GM12878 (cell line): ENCODE measurements at regions not wholly inside any gene's neighbourhood (a gene's known extent, or its start where the extent isn't known, plus 50 kb on each side); places are given as distances from the start of the nearest gene placed in this dataset.

Experiments used
- ATAC-seq: fragments of 200-7000 bp; cut with Tn5 transposase; 3 replicates; pipeline ENCODE4 v1.9.1; 2020; ENCODE audit warnings: mild to moderate bottlenecking, moderate library complexity
- BruUV-seq: library from RNA; stranded (reverse); fragments of 400-500 nt; replicated peaks from 2 replicates; lab custom pipeline; 2021; lab: Mats Ljungman, UMichigan
- CTCF ChIA-PET: fragments of 300-600 bp; sonication (Branson Sonifier 250); formaldehyde crosslinking; extraction: SDS; loops from one replicate; lab custom pipeline; 2021; ENCODE audit warnings: inconsistent platforms; lab: Yijun Ruan, JAX
- POLR2A ChIA-PET: fragments of 350-600 bp; formaldehyde crosslinking; extraction: SDS; loops from one replicate; lab custom pipeline; 2021; ENCODE audit warnings: inconsistent platforms; lab: Charles Lee
- RAD21 ChIA-PET: fragments of 300-600 bp; sonication (Branson Sonifier 250); formaldehyde crosslinking; loops from one replicate; lab custom pipeline; 2023; ENCODE audit warnings: antibody characterized with exemption; ENCODE audit not compliant: unreplicated experiment; lab: Charles Lee
- SMC1A ChIA-PET: fragments of 300-600 bp; sonication (Branson Sonifier 250); formaldehyde crosslinking; loops from one replicate; lab custom pipeline; 2023; ENCODE audit not compliant: unreplicated experiment, uncharacterized antibody; lab: Charles Lee
- DNase-seq: peaks from one replicate; pipeline ENCODE4 v3.0.0-alpha.2; 2011; ENCODE audit warnings: low read depth, low spot score
- FAIRE-seq: peaks from 3 replicates; lab custom pipeline; 2011; peaks lifted over from hg19 to GRCh38; lab: Jason Lieb, UNC
- H2AFZ ChIP-seq: 2 replicates; pipeline ENCODE4 v1.6.0; 2011; ENCODE audit warnings: low read depth, low read length, control low read depth; ENCODE audit not compliant: control insufficient read depth
- H3K27ac ChIP-seq: 2 replicates; pipeline ENCODE4 v1.5.1; 2011; ENCODE audit warnings: control low read depth; ENCODE audit not compliant: control insufficient read depth, insufficient read depth
- H3K27me3 ChIP-seq, 2 experiments: replicated peaks in 1 of 2; 2 replicates each; pipeline versions ENCODE4 v1.6.0 to v1.6.1; 2011; ENCODE audit warnings: low read length in 1 of 2; ENCODE audit not compliant: control insufficient read depth in 2 of 2, insufficient read depth in 2 of 2
- H3K36me3 ChIP-seq, 2 experiments: 2 replicates each; pipeline ENCODE4 v1.5.1; 2011; ENCODE audit warnings: low read length in 1 of 2; ENCODE audit not compliant: control insufficient read depth in 2 of 2, insufficient read depth in 2 of 2
- H3K4me1 ChIP-seq: 2 replicates; pipeline ENCODE4 v1.6.1; 2011; ENCODE audit warnings: mild to moderate bottlenecking, low read length, moderate library complexity, mixed read lengths; ENCODE audit not compliant: control insufficient read depth, insufficient read depth
- H3K4me2 ChIP-seq: 2 replicates; pipeline ENCODE4 v1.6.0; 2011; ENCODE audit warnings: control low read depth; ENCODE audit not compliant: control insufficient read depth, insufficient read depth
- H3K4me3 ChIP-seq: fragments of 200-600 bp; sonication (generic); 2 replicates; pipeline ENCODE4 v1.5.1; 2016
- H3K79me2 ChIP-seq: 2 replicates; pipeline ENCODE4 v1.6.0; 2011; ENCODE audit warnings: low read length; ENCODE audit not compliant: control insufficient read depth, insufficient read depth
- H3K9ac ChIP-seq: 2 replicates; pipeline ENCODE4 v1.8.0; 2011; ENCODE audit warnings: low read length, control low read depth, mixed read lengths; ENCODE audit not compliant: control insufficient read depth, insufficient read depth
- H3K9me3 ChIP-seq: replicated peaks from 3 replicates; pipeline ENCODE4 v1.5.1; 2011; ENCODE audit warnings: mild to moderate bottlenecking, low read length; ENCODE audit not compliant: control insufficient read depth, insufficient read depth
- H4K20me1 ChIP-seq: 2 replicates; pipeline ENCODE4 v1.6.0; 2011; ENCODE audit not compliant: control insufficient read depth, insufficient read depth
- BHLHE40 ChIP-seq, 2 experiments: fragments of 450-650 bp in 1 of 2; IDR thresholded peaks; 2 replicates each; pipeline ENCODE4 v1.6.1; 2011 to 2017; ENCODE audit warnings: low read depth in 2 of 2, borderline replicate concordance in 1 of 2, improper control_type of control experiment in 1 of 2, low read length in 1 of 2, mild to moderate bottlenecking in 1 of 2
- CEBPB ChIP-seq, 2 experiments: fragments of 150-350 bp in 1 of 2; IDR thresholded peaks; 2 replicates each; pipeline ENCODE4 v1.6.1; 2012 to 2014; ENCODE audit warnings: low read depth in 2 of 2, low read length in 2 of 2, borderline replicate concordance in 1 of 2, inconsistent platforms in 1 of 2
- EP300 ChIP-seq, 2 experiments: fragments of 150-350 bp in 1 of 2; IDR thresholded peaks; 2 replicates each; pipeline ENCODE4 v1.6.1; 2011 to 2012; ENCODE audit warnings: low read depth in 2 of 2, low read length in 2 of 2, borderline replicate concordance in 1 of 2, improper control_type of control experiment in 1 of 2, inconsistent platforms in 1 of 2; ENCODE audit not compliant: control insufficient read depth in 1 of 2
- ESRRA ChIP-seq: IDR thresholded peaks from 2 replicates; pipeline ENCODE4 v1.6.1; 2012; ENCODE audit warnings: mild to moderate bottlenecking, low read length, improper control_type of control experiment
- FOS ChIP-seq: IDR thresholded peaks from 3 replicates; pipeline ENCODE4 v1.6.1; 2011; ENCODE audit warnings: borderline replicate concordance; ENCODE audit not compliant: insufficient read length; ENCODE audit errors: extremely low read depth
- GATAD2B ChIP-seq: fragments of 450-650 bp; conservative IDR thresholded peaks from 2 replicates; pipeline ENCODE4 v1.6.1; 2017; ENCODE audit warnings: low read depth, mild to moderate bottlenecking, moderate library complexity
- HDAC6 ChIP-seq: fragments of 200-600 bp; sonication (generic); IDR thresholded peaks from one replicate; pipeline ENCODE4 v1.8.0; 2017; ENCODE audit warnings: antibody characterized with exemption; ENCODE audit not compliant: unreplicated experiment
- KAT2A ChIP-seq: conservative IDR thresholded peaks from 2 replicates; pipeline ENCODE4 v1.6.1; 2011; ENCODE audit warnings: low read depth, low read length; ENCODE audit not compliant: control insufficient read depth
- MEF2A ChIP-seq: IDR thresholded peaks from 2 replicates; pipeline ENCODE4 v1.6.1; 2011; ENCODE audit warnings: low read depth, mild to moderate bottlenecking, low read length, moderate library complexity; ENCODE audit not compliant: insufficient read depth
- MTA3 ChIP-seq: IDR thresholded peaks from 2 replicates; pipeline ENCODE4 v1.6.1; 2012; ENCODE audit warnings: low read length, inconsistent platforms, borderline replicate concordance
- NBN ChIP-seq: fragments of 450-650 bp; IDR thresholded peaks from 2 replicates; pipeline ENCODE4 v1.6.1; 2016
- PML ChIP-seq: IDR thresholded peaks from 2 replicates; pipeline ENCODE4 v1.6.1; 2012; ENCODE audit warnings: low read length, inconsistent platforms
- RAD21 ChIP-seq: IDR thresholded peaks from 2 replicates; pipeline ENCODE4 v1.6.1; 2011; ENCODE audit warnings: mild to moderate bottlenecking, low read depth, low read length, moderate library complexity; ENCODE audit not compliant: insufficient read depth
- RUNX3 ChIP-seq: IDR thresholded peaks from 2 replicates; pipeline ENCODE4 v1.6.1; 2012; ENCODE audit warnings: low read length, inconsistent platforms
- YBX1 ChIP-seq: fragments of 450-650 bp; IDR thresholded peaks from 2 replicates; pipeline ENCODE4 v1.6.1; 2016; ENCODE audit warnings: antibody characterized with exemption
- ZNF217 ChIP-seq: fragments of 450-650 bp; IDR thresholded peaks from 2 replicates; pipeline ENCODE4 v1.6.1; 2017; ENCODE audit warnings: antibody characterized with exemption, mild to moderate bottlenecking
- ZNF384 ChIP-seq: IDR thresholded peaks from 2 replicates; pipeline ENCODE4 v1.6.1; 2012; ENCODE audit warnings: low read depth, mild to moderate bottlenecking, low read length, improper control_type of control experiment, borderline replicate concordance
- WGBS: methylation state at CpG from one replicate; pipeline ENCODE4 v1.1.6; 2016; ENCODE audit warnings: low lambda C conversion rate; ENCODE audit not compliant: insufficient replicate concordance, insufficient coverage; ENCODE audit errors: missing lambda C conversion rate; 5-methylcytosine and 5-hydroxymethylcytosine counted together
- in situ Hi-C: fragments of 300-500 bp; cut with MboI; formaldehyde crosslinking; loops from 9 replicates; pipeline ENCODE4 v1.14.3; 2018; ENCODE audit warnings: mixed read lengths
- intact Hi-C: fragments of 100-400 bp; cut with micrococcal nuclease; formaldehyde crosslinking; loops from one replicate; pipeline ENCODE4 v1.14.2; 2022; ENCODE audit not compliant: unreplicated experiment
- TF ChIP-seq, protein P1 (sequence below): fragments of 450-650 bp; IDR thresholded peaks from 2 replicates; pipeline ENCODE4 v1.6.1; 2017; ENCODE audit warnings: low read depth, mild to moderate bottlenecking, moderate library complexity
- TF ChIP-seq, protein P2 (sequence below): fragments of 450-650 bp; IDR thresholded peaks from 2 replicates; pipeline ENCODE4 v1.6.1; 2017; ENCODE audit warnings: mild to moderate bottlenecking, low read depth, inconsistent platforms; ENCODE audit not compliant: poor library complexity, severe bottlenecking
- TF ChIP-seq, protein P3 (sequence below): IDR thresholded peaks from 2 replicates; pipeline ENCODE4 v1.6.1; 2012; ENCODE audit warnings: low read depth, low read length, improper control_type of control experiment

DNA sequence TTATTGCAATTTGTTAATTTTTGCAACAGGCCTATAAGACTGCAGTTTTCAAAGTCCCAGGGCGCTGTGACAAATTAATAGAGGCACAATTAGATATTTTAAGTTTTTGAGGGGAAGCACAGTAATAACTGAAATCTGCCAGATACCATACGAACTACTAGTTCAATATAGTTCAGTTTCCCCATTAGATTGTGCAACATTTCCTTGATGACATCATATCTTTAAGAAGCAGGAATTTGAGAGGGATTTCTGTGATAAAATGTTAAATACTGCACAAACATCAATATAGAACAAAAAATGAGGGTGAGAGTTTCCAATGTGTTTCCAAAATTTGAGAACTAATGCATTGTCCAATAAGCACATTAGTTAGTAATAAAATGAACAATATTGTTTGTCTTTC is 56.7 kb upstream of the GRIN3A start:
- ChIA-PET POLR2A (no interaction called here), RAD21 (no interaction called here), SMC1A (no interaction called here), CTCF (no interaction called here)
- WGBS, result 0% methylated on average over 2 of the region's 2 CpGs
- no peak overlapping the region for H3K4me2 ChIP-seq
- in situ Hi-C loops, result no loop called here
- H3K36me3 ChIP-seq, result no peaks in the 10 kb centered on the region
- H3K4me3 ChIP-seq, result no peak overlapping the region
- TF ChIP-seq, protein P1, sequence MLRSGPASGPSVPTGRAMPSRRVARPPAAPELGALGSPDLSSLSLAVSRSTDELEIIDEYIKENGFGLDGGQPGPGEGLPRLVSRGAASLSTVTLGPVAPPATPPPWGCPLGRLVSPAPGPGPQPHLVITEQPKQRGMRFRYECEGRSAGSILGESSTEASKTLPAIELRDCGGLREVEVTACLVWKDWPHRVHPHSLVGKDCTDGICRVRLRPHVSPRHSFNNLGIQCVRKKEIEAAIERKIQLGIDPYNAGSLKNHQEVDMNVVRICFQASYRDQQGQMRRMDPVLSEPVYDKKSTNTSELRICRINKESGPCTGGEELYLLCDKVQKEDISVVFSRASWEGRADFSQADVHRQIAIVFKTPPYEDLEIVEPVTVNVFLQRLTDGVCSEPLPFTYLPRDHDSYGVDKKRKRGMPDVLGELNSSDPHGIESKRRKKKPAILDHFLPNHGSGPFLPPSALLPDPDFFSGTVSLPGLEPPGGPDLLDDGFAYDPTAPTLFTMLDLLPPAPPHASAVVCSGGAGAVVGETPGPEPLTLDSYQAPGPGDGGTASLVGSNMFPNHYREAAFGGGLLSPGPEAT, result no peak
- TF ChIP-seq MEF2A (no peak), ESRRA (no peak), CEBPB (IDR thresholded peaks at IDR 0.05; ENCODE audit: borderline replicate concordance in 1 of 2, low read depth in 2 of 2, low read length in 2 of 2) (no peak), ZNF384 (no peak), NBN (no peak), GATAD2B (no peak), EP300 (IDR thresholded peaks at IDR 0.05; ENCODE audit: borderline replicate concordance in 1 of 2, control insufficient read depth in 1 of 2, low read depth in 2 of 2, low read length in 2 of 2) (no peak), HDAC6 (no peak), PML (no peak), BHLHE40 (IDR thresholded peaks at IDR 0.05; ENCODE audit: borderline replicate concordance in 1 of 2, low read depth in 2 of 2, low read length in 1 of 2) (no peak), YBX1 (no peak), FOS (no peak), MTA3 (no peak), ZNF217 (no peak), KAT2A (no peak), RUNX3 (no peak), RAD21 (no peak)
- TF ChIP-seq, protein P2, sequence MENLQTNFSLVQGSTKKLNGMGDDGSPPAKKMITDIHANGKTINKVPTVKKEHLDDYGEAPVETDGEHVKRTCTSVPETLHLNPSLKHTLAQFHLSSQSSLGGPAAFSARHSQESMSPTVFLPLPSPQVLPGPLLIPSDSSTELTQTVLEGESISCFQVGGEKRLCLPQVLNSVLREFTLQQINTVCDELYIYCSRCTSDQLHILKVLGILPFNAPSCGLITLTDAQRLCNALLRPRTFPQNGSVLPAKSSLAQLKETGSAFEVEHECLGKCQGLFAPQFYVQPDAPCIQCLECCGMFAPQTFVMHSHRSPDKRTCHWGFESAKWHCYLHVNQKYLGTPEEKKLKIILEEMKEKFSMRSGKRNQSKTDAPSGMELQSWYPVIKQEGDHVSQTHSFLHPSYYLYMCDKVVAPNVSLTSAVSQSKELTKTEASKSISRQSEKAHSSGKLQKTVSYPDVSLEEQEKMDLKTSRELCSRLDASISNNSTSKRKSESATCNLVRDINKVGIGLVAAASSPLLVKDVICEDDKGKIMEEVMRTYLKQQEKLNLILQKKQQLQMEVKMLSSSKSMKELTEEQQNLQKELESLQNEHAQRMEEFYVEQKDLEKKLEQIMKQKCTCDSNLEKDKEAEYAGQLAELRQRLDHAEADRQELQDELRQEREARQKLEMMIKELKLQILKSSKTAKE, result no peak
- TF ChIP-seq, protein P3, sequence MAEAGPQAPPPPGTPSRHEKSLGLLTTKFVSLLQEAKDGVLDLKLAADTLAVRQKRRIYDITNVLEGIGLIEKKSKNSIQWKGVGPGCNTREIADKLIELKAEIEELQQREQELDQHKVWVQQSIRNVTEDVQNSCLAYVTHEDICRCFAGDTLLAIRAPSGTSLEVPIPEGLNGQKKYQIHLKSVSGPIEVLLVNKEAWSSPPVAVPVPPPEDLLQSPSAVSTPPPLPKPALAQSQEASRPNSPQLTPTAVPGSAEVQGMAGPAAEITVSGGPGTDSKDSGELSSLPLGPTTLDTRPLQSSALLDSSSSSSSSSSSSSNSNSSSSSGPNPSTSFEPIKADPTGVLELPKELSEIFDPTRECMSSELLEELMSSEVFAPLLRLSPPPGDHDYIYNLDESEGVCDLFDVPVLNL, result no peak
- no peaks in the 10 kb centered on the region for H4K20me1 ChIP-seq
- intact Hi-C loops, result no loop called here
- ATAC-seq, result no peak
- BruUV-seq, result no TSS peak
- no peaks in the 10 kb centered on the region for H3K27me3 ChIP-seq
- no peaks in the 10 kb centered on the region for H3K9me3 ChIP-seq
- no peak overlapping the region for H3K27ac ChIP-seq
- no peaks in the 10 kb centered on the region for H3K79me2 ChIP-seq
- H3K9ac ChIP-seq, result no peak overlapping the region
- no peaks in the 10 kb centered on the region for H3K4me1 ChIP-seq
- no peak for DNase-seq
- no peak overlapping the region for H2AFZ ChIP-seq
- FAIRE-seq, result no peak
